GM19035 (cell line): ENCODE measurements at regions not wholly inside any gene's neighbourhood (a gene's known extent, or its start where the extent isn't known, plus 50 kb on each side); places are given as distances from the start of the nearest gene placed in this dataset.
"Not testable (repeated sequence)": the region's sequence is repeated elsewhere in the genome, so short reads cannot be mapped to it uniquely, and the experiment has no call there.

Experiments
- ATAC-seq: cut with Tn5 transposase; IDR thresholded peaks from one replicate; pipeline ENCODE4 v1.9.1; 2021; ENCODE audit not compliant: unreplicated experiment

DNA sequence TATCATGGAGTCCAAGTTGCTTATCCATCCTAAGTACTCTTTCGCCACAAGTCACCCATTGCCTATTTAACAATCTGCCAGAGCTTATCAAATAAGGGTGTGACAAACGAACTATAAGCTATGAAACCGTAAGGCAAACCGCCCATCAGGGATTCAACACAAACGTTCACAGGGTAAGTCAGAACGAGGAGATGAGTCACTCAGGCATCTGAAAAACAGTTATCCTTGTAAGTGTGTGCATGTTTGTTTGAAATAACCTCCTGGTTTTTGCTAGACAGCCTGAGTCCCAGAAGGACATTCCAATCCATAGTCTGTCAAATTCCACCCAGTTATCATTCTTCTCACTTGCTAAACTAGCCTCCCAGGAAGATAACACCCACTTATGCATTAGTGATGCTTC lies 299.1 kb downstream of the PAX3 start:
- ATAC-seq = no peak

DNA sequence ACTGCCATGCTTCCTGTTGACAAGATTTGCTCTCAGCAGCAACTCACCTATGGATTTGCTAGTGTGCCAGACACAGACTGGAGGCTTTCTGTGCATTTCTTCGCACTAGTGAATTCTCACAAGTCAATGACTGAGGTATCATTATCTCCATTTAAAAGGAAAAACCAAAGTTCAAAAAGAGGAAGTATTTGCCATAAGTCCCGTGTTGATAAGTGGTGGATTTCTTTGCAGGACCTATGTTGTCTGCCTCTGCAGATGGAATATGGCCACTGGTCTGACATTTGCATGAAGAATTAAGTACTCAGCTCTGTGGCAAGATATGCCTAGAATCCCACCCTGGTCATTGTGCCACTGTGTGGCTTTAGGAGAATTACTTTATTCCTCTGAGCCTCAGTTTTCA lies 299.6 kb downstream of the PAX3 start:
- ATAC-seq = no peak

DNA sequence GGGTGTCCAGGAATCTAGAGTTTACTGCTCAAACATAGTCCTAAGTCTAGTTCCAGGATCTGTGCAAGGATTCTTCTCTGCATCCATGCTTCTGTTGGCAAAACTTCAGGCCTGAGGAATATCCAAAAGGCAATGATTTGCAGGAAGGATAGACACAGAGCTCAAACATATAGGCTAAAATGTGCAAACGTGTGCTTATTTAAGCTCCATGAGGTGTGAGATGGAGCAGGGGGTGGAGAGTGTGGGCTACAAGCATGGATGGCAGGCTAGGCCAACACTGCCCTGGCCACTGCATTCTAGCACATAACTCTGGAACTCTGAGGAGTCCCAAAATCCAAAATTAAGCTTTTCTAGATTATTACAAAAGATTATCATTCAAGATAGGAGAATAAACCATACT lies 301.1 kb downstream of the PAX3 start:
- no peak for ATAC-seq

GRCh38 chr2:221997100-221997499 lies 301.7 kb downstream of the PAX3 start:
- ATAC-seq = no peak

DNA sequence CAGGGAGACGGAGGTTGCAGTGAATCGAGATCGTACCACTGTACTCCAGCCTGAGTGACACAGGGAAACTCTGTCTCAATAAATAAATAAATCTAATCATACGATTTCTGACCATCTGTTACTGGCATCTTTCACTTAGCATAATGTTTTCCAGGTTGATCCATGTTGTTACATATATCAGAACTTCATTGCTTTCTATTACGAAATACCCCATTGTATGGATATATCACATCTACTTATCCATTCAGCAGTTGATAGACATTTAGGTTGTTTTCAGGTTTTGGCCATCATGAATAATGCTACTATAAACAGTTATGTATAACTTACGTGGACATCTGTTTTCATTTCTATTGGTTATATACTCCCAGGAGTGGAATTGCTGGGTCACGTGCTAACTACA lies 303.9 kb downstream of the PAX3 start:
- ATAC-seq = no peak

- not testable (repeated sequence) for ATAC-seq
These were observed 314.4 kb downstream of the PAX3 start for GRCh38 chr2:221984376-221984775.

GRCh38 chr2:221981912-221982470 lies 316.8 kb downstream of the PAX3 start:
- ATAC-seq = no peak

DNA sequence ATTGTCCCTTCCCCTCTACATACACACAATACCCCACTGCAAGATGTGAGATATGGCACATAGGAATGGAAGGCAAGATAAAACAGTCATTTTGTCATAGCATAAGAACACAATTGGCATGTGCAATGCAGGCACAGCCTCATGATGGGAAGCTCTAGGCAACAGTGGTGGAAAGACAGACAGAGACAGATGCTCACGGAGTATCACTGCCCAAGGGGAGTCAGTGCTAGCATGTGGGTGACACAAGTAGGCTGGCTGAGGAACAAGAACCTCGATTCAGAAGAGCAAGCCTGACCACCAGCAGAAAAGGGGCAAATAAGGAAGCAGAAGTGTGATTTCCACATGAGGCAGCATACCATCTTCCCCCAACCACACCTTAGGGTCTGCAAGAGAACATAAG lies 323.6 kb downstream of the PAX3 start:
- ATAC-seq = no peak

DNA sequence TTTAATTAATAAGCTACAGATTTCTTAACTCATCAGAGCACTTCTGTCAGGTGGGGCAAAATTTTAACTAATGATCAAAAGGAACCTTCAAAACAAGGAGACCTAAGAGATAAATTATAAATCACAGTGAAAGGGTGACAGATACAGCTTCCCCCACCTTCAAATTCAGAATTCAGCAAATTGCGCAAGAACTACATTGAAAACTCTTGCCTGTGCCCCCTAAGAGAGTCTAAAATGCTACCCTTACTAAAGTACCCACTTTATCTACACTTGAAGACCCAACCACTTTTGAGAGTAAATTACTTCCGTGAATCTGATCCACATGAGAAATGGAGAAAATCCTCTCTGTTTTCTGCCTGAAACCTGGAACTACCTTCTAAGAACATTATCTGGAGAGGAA lies 324.9 kb downstream of the PAX3 start:
- ATAC-seq = no peak

GRCh38 chr2:221973502-221973901 lies 325.3 kb downstream of the PAX3 start:
- no peak for ATAC-seq

DNA sequence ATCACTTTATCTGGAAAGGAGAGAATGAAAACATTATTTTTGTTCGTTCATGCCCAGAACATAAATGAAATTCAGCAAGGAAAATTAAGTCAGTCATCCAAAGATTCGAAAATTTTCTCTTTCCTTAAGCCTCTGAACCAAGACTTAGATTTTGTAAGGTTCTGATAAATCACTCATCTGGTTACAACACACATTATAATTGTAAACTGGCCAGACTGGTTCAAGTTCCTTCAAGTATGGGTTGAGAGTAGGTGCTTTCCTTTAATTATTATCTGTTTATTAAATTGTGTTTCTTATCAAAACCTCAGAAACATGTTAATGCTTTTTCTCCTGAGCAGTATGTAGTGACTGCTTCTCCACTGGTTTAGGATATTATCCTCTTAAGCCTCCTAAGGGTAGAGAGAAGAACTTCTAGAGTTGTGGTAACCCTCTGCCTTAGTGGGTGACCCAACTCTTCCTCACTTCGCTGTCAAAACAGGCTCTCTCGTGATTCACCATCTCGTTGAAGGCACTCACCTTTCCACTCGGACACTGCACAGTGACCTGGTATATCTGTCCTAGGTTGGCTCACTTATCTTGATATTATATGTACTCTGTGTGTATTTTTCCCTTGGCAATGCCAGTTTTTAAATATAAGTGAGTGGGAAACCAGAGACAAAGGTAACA lies 325.9 kb downstream of the PAX3 start:
- no peak for ATAC-seq

DNA sequence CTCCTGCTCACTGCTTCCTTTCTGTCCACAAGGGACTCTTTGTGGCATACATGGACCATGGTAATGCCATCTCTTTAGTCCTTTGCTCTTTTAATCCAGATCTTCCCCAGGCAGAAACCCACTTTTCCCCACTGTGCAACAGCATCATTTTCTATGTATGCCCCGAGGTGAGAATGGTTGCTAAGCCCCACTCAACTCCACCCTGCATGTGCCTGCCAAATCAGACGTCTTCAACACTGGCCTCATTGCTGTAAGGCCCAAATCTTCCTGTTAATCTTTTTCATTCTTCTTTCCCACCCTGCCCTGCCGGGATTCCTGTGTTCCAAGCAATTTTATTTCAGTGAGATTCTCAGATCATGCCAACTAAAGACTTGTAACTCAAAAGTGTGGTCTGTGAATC lies 328.4 kb downstream of the PAX3 start:
- no peak for ATAC-seq

GRCh38 chr2:221969830-221970144 lies 329.0 kb downstream of the PAX3 start:
- no peak for ATAC-seq

- no peak for ATAC-seq
These were observed 329.5 kb downstream of the PAX3 start for GRCh38 chr2:221969087-221969829.

DNA sequence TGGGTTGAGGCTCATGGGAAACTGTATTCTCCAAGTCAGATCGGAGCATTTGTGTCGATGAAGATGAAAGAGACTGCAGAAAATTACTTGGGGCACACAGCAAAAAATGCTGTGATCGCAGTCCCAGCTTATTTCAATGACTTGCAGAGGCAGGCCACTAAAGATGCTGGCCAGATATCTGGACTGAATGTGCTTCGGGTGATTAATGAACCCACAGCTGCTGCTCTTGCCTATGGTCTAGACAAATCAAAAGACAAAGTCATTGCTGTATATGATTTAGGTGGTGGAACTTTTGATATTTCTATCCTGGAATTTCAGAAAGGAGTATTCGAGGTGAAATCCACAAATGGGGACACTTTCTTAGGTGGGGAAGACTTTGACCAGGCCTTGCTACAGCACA lies 336.6 kb downstream of the PAX3 start:
- no peak for ATAC-seq

DNA sequence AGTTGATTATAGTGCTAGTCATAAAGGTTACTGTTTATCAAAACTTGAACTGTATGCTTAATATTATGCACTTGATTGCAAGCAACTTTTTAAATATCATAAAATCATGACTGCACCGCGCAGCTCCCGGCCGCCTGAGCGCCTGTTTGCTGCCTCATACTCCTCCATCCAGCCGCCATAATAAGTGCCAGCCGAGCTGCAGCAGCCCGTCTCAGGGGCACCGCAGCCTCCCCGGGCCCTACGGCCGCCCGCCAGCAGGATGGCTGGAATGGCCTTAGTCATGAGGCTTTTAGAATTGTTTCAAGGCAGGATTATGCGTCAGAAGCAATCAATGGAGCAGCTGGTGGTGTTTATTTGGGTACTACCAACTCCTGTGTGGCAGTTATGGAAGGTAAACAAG lies 337.2 kb downstream of the PAX3 start:
- ATAC-seq = no peak

- ATAC-seq = no peak
These were observed 340.6 kb downstream of the PAX3 start for GRCh38 chr2:221958224-221958623.

GRCh38 chr2:221948076-221948475 lies 350.7 kb downstream of the PAX3 start:
- no peak for ATAC-seq

- ATAC-seq = not testable (repeated sequence)
These were observed 354.3 kb downstream of the PAX3 start for GRCh38 chr2:221944452-221944851.

DNA sequence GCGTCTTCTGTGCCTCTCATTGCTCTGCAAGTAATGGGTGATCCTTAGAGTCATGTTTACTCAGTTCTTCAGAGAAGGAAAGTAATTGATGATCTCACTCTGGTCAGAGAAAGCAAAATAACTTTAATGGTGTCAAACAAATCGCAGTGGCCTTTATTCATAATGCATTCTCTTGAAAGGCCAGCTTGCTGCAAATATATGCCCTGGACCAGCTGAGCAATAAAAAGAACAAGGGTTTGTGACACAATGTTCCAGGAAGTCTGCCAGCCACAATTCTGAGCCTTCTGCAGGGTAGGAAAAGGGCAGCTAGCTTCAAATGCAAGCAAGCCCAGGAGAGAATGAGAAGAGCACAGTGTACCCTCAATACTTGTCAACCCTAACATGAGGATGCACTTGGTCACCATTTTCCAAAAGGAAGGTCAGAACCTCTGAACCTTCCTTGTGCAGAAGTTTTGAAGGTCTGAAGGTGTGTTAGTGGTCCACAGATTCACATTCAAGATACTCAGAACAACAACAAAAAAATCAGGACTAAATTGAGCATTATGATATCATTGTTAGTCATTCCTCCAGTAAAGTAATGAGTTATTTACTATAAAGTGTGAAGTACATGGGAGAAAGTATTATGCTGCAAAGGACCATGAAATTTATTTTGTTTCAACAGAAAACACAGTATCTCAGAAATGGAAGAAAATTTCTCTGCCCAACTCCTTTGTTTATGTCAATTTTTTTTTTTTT lies 355.6 kb downstream of the PAX3 start:
- no peak for ATAC-seq

DNA sequence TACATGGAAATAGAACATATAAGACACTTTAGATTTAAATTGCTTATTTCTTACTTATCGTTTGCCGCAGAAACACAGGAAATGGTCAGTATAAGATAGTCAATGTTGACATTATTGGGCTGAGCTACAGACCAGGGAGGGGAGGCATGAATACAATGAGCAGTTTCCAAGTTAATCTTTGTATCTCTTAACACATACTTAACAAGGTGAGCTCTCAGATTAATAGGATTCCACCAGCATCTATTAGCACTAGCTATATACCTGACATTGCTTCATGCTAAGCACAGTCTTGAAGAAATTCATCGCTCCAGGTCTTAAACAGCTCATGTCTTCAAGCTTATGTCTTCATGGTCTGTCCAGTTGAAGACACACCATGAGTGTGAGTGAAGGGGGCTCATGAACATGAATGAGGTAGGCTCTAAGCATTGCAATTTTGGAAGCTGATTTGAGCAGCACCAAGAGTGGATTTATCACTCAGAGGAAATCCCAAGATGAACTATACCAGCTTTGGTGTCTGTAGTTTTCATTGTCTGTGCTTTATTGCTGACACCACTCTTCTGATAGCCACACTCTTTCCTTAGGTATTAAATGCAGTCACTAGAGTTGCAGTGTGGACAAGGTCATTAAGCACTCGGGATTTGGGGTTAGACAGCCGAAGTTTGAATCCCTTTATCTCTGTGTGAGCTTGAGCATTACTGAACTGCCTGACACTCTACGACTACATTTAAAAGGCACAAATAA lies 359.3 kb upstream of the EPHA4 start:
- ATAC-seq = no peak
